HG02938 (cell line): ENCODE measurements at regions not wholly inside any gene's neighbourhood (a gene's known extent, or its start where the extent isn't known, plus 50 kb on each side); places are given as distances from the start of the nearest gene placed in this dataset.

ENCODE experiments used
- ATAC-seq: cut with Tn5 transposase; IDR thresholded peaks from one replicate; pipeline ENCODE4 v1.9.1; 2021; ENCODE audit warnings: mild to moderate bottlenecking, moderate library complexity; ENCODE audit not compliant: unreplicated experiment

- no peak for ATAC-seq
Measured at GRCh38 chr20:6501061-6501460, 266.4 kb upstream of the BMP2 start.

GRCh38 chr20:6499566-6499965, 267.9 kb upstream of the BMP2 start:
- ATAC-seq, result no peak

- ATAC-seq, result no peak
Measured at GRCh38 chr20:6496874-6497273, 270.6 kb upstream of the BMP2 start.

- no peak for ATAC-seq
Measured at GRCh38 chr20:6495907-6496306, 271.6 kb upstream of the BMP2 start.

- no peak for ATAC-seq
Measured at GRCh38 chr20:6492271-6493055, 275.0 kb upstream of the BMP2 start.

GRCh38 chr20:6490849-6491248, 276.6 kb upstream of the BMP2 start:
- ATAC-seq, result no peak

GRCh38 chr20:6489361-6490171, 277.9 kb upstream of the BMP2 start:
- ATAC-seq, result no peak

GRCh38 chr20:6485351-6485750, 282.1 kb upstream of the BMP2 start:
- no peak for ATAC-seq

GRCh38 chr20:6483727-6484126, 283.8 kb upstream of the BMP2 start:
- ATAC-seq, result no peak

- no peak for ATAC-seq
Measured at GRCh38 chr20:6482486-6482885, 285.0 kb upstream of the BMP2 start.

GRCh38 chr20:6480328-6481200, 286.9 kb upstream of the BMP2 start:
- ATAC-seq, result no peak

GRCh38 chr20:6473197-6473596, 294.3 kb upstream of the BMP2 start:
- ATAC-seq, result no peak

- no peak for ATAC-seq
Measured at GRCh38 chr20:6471871-6472270, 295.6 kb upstream of the BMP2 start.

- no peak for ATAC-seq
Measured at GRCh38 chr20:6471110-6471647, 296.3 kb upstream of the BMP2 start.

- no peak for ATAC-seq
Measured at GRCh38 chr20:6469695-6470094, 297.8 kb upstream of the BMP2 start.

GRCh38 chr20:6468423-6469116, 298.9 kb upstream of the BMP2 start:
- no peak for ATAC-seq

- no peak for ATAC-seq
Measured at GRCh38 chr20:6467562-6467961, 299.9 kb upstream of the BMP2 start.

GRCh38 chr20:6466075-6466810, 301.2 kb upstream of the BMP2 start:
- no peak for ATAC-seq

GRCh38 chr20:6450841-6451240, 316.6 kb upstream of the BMP2 start:
- no peak for ATAC-seq

- no peak for ATAC-seq
Measured at GRCh38 chr20:6440443-6440799, 317.6 kb upstream of the FERMT1 start.
